ENCODE measurements at regions not wholly inside any gene's neighbourhood (a gene's known extent, or its start where the extent isn't known, plus 50 kb on each side); places are given as distances from the start of the nearest gene placed in this dataset.

GRCh38 chr1:199264283-199264682 lies 625.4 kb downstream of the PTPRC start:
- no peak overlapping the region for H3K4me3 ChIP-seq (replicated peaks; ENCODE audit: insufficient read depth, low read length)
- no peak for DNase-seq (ENCODE audit: low read depth in 1 of 2, low spot score in 1 of 2)
- no peaks in the 10 kb centered on the region for H3K27me3 ChIP-seq (ENCODE audit: insufficient read depth, poor library complexity, severe bottlenecking)
- TF ChIP-seq GABPA (IDR thresholded peaks at IDR 0.05; ENCODE audit: low read depth) (no peak), SPI1 (IDR thresholded peaks at IDR 0.05; ENCODE audit: borderline replicate concordance, low read depth) (no peak), POLR2AphosphoS5 (IDR thresholded peaks at IDR 0.05; ENCODE audit: low read depth) (no peak), CTCF (IDR thresholded peaks at IDR 0.05; ENCODE audit: insufficient read depth, low read length) (no peak)
- TF ChIP-seq, protein P1, sequence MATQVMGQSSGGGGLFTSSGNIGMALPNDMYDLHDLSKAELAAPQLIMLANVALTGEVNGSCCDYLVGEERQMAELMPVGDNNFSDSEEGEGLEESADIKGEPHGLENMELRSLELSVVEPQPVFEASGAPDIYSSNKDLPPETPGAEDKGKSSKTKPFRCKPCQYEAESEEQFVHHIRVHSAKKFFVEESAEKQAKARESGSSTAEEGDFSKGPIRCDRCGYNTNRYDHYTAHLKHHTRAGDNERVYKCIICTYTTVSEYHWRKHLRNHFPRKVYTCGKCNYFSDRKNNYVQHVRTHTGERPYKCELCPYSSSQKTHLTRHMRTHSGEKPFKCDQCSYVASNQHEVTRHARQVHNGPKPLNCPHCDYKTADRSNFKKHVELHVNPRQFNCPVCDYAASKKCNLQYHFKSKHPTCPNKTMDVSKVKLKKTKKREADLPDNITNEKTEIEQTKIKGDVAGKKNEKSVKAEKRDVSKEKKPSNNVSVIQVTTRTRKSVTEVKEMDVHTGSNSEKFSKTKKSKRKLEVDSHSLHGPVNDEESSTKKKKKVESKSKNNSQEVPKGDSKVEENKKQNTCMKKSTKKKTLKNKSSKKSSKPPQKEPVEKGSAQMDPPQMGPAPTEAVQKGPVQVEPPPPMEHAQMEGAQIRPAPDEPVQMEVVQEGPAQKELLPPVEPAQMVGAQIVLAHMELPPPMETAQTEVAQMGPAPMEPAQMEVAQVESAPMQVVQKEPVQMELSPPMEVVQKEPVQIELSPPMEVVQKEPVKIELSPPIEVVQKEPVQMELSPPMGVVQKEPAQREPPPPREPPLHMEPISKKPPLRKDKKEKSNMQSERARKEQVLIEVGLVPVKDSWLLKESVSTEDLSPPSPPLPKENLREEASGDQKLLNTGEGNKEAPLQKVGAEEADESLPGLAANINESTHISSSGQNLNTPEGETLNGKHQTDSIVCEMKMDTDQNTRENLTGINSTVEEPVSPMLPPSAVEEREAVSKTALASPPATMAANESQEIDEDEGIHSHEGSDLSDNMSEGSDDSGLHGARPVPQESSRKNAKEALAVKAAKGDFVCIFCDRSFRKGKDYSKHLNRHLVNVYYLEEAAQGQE (IDR thresholded peaks at IDR 0.05; ENCODE audit: insufficient replicate concordance, low read depth), result no peak
- H3K27ac ChIP-seq (replicated peaks), result no peak overlapping the region

DNA sequence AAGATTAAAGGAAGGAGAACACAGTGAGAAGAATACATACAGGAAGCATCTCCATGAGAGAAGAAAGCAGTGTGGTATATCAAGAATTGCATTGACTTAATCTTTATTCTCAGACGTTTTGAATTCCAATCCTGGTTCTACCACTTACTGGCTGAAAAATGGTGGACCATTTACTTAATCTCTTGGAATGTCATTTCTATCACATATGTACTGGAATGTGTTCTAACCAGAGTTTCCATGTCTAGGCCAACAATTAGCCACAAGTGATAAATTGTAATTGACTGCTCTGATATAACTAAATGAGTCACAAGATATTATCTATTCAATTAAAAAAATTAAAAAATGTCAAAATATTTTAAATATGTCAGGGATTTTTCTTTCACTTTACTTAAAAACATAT lies 626.1 kb downstream of the PTPRC start:
- Histone ChIP-seq H3K4me3 (replicated peaks; ENCODE audit: insufficient read depth, low read length) (no peak overlapping the region), H3K27me3 (ENCODE audit: insufficient read depth, poor library complexity, severe bottlenecking) (no peaks in the 10 kb centered on the region), H3K27ac (replicated peaks) (no peak overlapping the region)
- TF ChIP-seq, protein P1 (IDR thresholded peaks at IDR 0.05; ENCODE audit: insufficient replicate concordance, low read depth), result no peak
- TF ChIP-seq CTCF (IDR thresholded peaks at IDR 0.05; ENCODE audit: insufficient read depth, low read length), result no peak
- TF ChIP-seq POLR2AphosphoS5 (IDR thresholded peaks at IDR 0.05; ENCODE audit: low read depth), result no peak
- TF ChIP-seq GABPA (IDR thresholded peaks at IDR 0.05; ENCODE audit: low read depth), result no peak
- no peak for TF ChIP-seq SPI1 (IDR thresholded peaks at IDR 0.05; ENCODE audit: borderline replicate concordance, low read depth)
- DNase-seq (ENCODE audit: low read depth in 1 of 2, low spot score in 1 of 2), result no peak

DNA sequence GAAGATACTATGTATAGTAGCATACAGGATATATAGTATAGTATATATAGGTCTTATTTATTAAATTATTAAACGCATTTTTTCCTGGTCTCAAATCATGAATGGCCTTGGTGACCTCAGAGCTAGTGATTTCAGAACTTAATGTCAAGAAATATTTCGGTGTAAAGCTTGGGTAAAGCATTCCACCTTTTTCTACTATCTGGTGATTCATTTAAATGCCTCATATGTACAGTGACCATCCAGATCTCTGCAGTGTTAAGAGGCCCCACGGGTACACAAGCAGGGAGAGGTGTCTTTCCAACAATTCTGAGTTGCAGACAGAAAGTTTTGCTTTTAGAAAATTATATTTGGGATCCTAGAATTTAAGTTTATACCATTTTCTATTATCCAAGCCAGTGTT lies 626.5 kb downstream of the PTPRC start:
- no peak for TF ChIP-seq SPI1 (IDR thresholded peaks at IDR 0.05; ENCODE audit: borderline replicate concordance, low read depth)
- TF ChIP-seq CTCF (IDR thresholded peaks at IDR 0.05; ENCODE audit: insufficient read depth, low read length), result no peak
- TF ChIP-seq, protein P1 (IDR thresholded peaks at IDR 0.05; ENCODE audit: insufficient replicate concordance, low read depth), result no peak
- TF ChIP-seq GABPA (IDR thresholded peaks at IDR 0.05; ENCODE audit: low read depth), result no peak
- no peak for TF ChIP-seq POLR2AphosphoS5 (IDR thresholded peaks at IDR 0.05; ENCODE audit: low read depth)
- DNase-seq (ENCODE audit: low read depth in 1 of 2, low spot score in 1 of 2), result no peak

More for the DNA sequence above, 626.5 kb downstream of the PTPRC start:
- Histone ChIP-seq H3K4me3 (replicated peaks; ENCODE audit: insufficient read depth, low read length) (no peak overlapping the region), H3K27me3 (ENCODE audit: insufficient read depth, poor library complexity, severe bottlenecking) (no peaks in the 10 kb centered on the region), H3K27ac (replicated peaks) (no peak overlapping the region)

All from HL-60 (cell line).